HG02763 (cell line): ENCODE measurements at regions not wholly inside any gene's neighbourhood (a gene's known extent, or its start where the extent isn't known, plus 50 kb on each side); places are given as distances from the start of the nearest gene placed in this dataset.

Experiments
- ATAC-seq: cut with Tn5 transposase; IDR thresholded peaks from one replicate; pipeline ENCODE4 v1.9.1; 2021; ENCODE audit warnings: mild to moderate bottlenecking, moderate library complexity; ENCODE audit not compliant: unreplicated experiment

DNA sequence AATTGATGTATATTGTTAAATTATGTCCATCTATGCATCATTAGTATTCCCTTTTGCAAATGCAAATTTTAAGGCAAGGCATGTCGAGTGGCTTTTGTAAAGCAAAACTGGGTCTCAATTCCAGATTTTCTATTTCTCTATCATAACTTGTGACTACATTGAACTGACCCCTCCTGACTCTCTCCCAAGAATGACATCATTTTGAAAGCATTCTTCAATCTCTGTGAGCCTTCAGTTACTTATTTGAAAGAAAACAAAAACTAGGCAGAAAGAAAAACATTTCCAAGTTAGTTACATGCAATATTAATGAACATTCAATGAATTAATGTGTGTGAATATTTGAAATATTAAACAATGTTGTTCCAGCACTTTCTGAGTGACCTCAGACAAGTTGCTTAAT is 314.3 kb upstream of the CLNK start:
- no peak for ATAC-seq

- no peak for ATAC-seq
Observed at GRCh38 chr4:10984815-10985214, 300.2 kb upstream of the CLNK start.

GRCh38 chr4:10983885-10984640 is 299.5 kb upstream of the CLNK start:
- no peak for ATAC-seq

GRCh38 chr4:10983268-10983667 is 298.7 kb upstream of the CLNK start:
- ATAC-seq = no peak

DNA sequence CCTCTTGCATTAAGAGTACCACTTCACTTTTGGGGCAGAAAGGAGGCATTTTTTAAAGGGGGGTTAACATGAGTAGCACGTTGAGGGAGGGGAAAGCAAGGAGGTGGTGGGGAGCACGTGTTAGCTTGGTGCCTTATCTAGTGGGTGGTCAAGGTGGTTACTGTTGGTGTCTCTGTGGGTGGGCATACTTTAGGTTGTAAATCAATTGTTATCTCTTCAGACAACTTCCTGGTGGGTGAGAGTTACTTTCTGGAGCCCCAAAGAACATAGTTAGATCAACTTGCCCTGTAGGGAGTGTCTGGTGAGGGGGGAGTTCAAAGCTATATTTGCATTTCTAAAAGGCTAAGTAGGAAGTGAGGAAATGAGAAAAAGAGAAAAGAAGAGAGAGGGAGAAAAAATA is 297.7 kb upstream of the CLNK start:
- ATAC-seq = no peak

DNA sequence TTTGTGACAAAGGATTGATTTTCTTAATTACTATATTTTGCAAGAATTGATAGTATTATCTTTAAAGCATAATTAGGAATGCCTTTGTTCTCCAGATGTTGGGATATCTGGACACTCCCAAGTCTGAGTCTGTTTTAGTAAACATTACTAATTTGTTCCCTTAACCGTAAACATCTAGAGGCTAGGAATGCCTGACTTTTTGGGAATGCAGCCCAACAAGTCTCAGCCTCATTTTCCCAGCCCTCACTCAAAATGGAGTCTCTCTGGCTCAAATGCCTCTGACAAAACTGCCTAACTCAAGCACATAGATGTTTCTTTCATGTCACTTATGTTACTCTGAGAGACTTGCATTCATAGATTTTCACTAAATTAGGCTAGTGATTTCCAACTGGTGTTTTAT is 297.0 kb upstream of the CLNK start:
- no peak for ATAC-seq

DNA sequence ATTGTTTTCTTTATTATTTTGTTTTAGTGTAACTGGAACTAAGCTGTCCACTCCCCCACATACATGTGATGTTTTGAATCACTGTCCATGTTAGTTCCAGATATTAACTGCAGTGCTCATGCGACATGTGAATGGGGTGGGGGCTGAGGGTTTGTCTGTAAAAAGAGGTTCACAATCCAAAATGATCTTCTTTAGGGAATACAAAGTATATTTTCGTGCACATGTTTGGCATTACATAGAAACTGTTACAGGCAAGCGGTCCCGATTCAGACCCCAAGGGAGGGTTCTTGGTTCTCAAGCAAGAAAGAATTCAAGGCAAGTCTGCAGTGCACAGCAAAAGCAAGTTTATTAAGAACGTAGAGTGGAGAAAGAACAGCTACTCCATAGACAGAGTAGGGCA is 296.5 kb upstream of the CLNK start:
- no peak for ATAC-seq

DNA sequence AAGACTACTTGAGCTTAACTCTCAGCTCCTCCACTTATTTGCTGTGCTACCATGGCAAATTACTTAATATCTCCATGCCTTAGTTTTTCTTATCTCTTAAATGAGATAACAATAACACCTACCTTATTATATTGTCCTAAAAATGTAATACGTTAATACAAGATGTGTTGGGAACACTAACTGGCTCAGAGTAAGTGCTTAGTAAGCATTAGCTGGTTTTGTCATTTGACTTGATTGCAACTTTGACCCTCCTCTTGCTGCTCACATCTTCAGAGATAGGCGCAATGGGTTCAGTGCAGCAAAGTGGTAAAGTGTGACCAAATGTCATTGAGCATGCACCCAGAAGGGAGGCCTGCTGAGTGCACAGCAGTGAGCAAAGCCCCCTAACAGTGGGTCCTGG is 294.5 kb upstream of the CLNK start:
- ATAC-seq = no peak

DNA sequence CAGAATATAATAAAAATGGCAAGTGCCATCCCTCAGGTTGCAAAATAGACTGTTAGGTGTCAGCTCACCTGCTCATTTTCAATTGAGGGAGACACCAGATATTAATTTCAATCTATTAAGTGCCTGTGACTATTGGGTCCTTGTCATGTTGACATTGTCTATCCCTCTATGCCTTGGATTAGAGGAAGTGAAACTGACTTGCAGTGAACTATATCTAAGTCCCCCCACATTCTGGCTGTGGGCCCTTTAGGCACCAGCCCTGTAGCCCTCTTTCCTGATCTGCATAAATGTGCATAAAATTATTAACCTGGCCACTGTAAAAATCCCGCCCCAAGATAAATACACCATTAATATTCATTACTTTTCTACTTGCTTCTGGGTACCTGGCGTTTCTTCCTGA is 293.0 kb upstream of the CLNK start:
- ATAC-seq = peak; percentile 56

GRCh38 chr4:10974371-10974770 is 289.8 kb upstream of the CLNK start:
- no peak for ATAC-seq

GRCh38 chr4:10973686-10974085 is 289.1 kb upstream of the CLNK start:
- ATAC-seq = no peak

DNA sequence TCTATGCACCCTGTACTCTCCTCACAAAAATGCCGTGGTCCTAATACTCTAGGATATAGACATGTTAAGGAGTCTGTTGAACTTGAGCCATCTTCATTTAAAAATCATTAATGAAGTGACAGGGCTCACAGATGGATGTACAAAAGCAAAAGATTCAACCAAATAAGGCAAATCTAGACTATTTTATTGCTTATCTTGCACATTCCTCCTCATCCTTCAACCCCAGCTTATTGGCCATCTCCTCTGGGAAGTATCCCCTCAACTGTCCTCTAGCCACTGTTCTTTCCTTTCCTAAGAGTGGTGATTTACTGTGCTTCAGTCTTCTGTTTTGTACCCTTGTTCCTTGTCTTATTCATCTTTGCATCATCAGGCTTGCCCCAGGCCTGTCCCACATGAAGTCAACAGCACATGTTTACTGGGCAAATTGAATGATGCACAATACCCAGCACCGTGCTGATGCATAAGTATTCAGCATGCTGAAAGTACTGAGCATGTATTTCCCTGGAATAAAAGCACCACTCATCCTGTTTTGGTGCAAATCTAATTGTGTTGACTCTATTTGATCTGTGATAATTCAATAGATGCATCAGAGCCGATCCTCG is 287.3 kb upstream of the CLNK start:
- no peak for ATAC-seq

GRCh38 chr4:10965196-10965595 is 280.6 kb upstream of the CLNK start:
- ATAC-seq = no peak

DNA sequence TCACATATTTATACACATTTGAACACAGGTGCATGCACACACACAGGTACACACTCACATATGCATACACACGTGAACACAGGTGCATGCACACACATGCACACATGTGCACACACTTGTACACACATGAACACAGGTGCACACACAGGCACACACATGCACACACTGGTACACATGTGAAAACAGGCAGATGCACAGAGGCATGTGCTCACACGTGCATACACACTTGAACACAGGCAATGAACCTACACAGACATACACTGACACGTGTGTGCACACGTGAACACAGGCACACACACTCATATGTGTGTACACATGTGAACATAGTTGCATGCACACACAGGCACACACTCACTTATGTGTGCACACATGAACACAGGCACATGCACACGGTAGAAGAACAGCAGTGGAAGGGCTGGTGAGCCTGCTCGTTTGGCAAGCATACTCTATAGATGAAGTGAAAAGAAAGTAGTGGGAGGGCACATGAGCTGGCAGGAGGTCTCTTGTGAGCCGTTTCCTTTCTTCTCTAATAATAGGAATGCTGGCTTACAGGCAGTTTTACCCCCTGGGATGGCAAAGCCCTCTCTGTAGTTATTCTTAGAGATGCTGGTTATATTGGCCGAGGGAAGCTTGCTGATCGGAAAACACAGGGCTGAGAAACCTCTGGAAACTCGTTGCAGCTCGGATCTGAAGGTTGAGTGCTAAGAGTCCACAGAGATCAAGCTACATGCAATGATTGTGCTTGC is 279.6 kb upstream of the CLNK start:
- ATAC-seq = no peak

DNA sequence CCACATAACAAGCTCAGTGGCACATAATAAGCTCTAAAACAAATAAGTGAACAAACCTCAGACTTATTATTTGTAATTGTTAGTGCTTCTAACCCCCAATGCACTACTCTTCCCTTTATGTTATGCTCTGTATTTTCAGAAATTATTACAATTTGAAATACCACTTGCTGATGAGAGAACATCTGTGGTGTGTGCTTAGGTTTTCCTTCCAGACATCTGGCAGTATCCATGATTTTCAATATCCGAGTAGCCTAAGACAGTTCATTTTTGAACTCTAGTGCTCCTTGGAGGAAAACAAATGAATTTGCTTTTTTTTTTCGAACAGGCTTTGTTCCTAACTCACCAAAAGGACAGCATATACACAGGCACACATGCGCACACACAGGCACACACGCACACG is 278.7 kb upstream of the CLNK start:
- no peak for ATAC-seq

GRCh38 chr4:10962246-10962645 is 277.7 kb upstream of the CLNK start:
- ATAC-seq = no peak

GRCh38 chr4:10960389-10960788 is 275.8 kb upstream of the CLNK start:
- no peak for ATAC-seq

DNA sequence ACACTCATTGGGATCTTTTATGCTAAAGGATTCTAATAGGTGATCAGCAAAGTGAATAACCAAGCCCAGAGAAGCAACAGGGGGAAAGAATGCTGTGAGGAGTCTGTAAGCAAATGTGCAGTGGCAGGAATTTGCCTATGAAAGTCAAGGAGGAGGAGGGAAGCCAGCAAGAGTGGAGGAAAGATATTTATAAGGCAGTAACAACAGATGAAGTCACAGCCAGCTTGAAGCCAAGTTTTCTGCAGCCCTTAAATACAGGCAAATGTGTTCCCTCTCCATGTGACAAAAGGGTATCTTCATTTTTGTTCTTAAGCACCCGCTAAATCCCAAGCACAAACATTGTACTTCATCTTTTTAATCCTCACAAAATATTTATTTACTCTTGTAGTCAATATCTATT is 275.0 kb upstream of the CLNK start:
- no peak for ATAC-seq

GRCh38 chr4:10958226-10958856 is 273.8 kb upstream of the CLNK start:
- ATAC-seq = no peak

GRCh38 chr4:10951306-10951705 is 266.7 kb upstream of the CLNK start:
- no peak for ATAC-seq

- ATAC-seq = no peak
Observed at GRCh38 chr4:10949039-10949733, 264.6 kb upstream of the CLNK start.
